SIG-M5 treated with dmso at 0.1 percent for 504 hours (cell line): ENCODE measurements at regions not wholly inside any gene's neighbourhood (a gene's known extent, or its start where the extent isn't known, plus 50 kb on each side); places are given as distances from the start of the nearest gene placed in this dataset.
"Not testable (repeated sequence)": the region's sequence is repeated elsewhere in the genome, so short reads cannot be mapped to it uniquely, and the experiment has no call there.

Experiments used
- DNase-seq: peaks from one replicate; lab custom pipeline; 2025; ENCODE audit not compliant: unreplicated experiment; lab: John Stamatoyannopoulos, UW

- DNase-seq, result no peak
These were observed 571.2 kb upstream of the VRK2 start for GRCh38 chr2:57475391-57475790.

DNA sequence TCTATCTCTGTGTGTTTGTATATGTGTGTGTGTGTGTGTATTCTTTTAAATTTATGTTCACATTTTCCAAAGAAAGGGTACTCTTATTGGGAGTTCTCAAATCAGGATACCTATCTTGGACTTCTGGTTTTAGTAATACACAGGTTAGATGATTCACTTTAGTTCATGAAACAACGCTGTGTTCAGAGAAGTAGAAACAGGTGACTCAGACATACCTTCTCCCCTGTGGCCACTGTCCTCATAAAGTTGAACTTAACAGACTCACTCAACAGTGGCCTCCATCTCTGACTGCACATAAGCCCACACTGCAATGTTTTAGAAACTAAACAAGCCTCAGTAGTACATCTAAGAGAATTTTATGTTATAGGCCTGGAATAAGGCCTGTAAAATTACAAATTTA lies 566.6 kb upstream of the VRK2 start:
- DNase-seq, result no peak

DNA sequence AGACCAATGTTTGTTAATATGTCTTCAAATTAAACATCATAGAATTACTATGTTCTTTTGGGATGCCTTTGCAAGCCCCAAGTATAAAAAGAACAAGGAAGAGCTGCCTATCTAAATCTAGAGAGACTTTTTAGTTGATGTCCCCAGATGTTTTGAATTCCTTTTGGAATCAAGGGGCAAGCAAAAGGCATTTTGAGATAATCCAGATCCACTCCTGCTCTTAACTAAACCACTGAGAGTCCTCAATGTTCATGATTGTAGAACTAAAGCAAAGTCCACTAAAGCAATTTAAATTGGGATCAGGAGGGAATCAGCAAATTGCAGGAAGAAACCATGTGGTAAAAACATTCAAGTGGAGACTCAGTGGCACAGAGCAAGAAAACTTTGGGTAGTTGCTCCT lies 558.5 kb upstream of the VRK2 start:
- DNase-seq, result no peak

- peak; percentile 16 for DNase-seq
These were observed 555.9 kb upstream of the VRK2 start for GRCh38 chr2:57490741-57491140.

DNA sequence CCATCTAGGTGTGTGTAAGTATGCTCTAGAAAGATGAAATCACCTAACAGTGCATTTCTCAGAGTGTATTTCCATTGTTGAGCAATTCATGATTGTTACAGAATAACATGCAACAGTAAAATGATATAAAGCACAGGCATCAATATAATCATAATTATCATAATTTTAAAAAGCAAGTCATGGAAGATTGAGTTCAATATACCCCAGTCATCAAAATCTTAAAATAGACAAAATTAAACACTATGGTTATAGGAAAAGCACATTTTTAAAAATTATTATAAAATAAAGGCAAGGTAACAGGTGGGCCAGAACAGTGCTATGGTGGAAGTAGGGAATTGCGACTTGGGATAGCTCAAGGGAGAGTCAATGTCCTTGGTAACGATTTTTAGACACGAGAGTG lies 555.4 kb upstream of the VRK2 start:
- no peak for DNase-seq

GRCh38 chr2:57493966-57494365 lies 552.6 kb upstream of the VRK2 start:
- not testable (repeated sequence) for DNase-seq

DNA sequence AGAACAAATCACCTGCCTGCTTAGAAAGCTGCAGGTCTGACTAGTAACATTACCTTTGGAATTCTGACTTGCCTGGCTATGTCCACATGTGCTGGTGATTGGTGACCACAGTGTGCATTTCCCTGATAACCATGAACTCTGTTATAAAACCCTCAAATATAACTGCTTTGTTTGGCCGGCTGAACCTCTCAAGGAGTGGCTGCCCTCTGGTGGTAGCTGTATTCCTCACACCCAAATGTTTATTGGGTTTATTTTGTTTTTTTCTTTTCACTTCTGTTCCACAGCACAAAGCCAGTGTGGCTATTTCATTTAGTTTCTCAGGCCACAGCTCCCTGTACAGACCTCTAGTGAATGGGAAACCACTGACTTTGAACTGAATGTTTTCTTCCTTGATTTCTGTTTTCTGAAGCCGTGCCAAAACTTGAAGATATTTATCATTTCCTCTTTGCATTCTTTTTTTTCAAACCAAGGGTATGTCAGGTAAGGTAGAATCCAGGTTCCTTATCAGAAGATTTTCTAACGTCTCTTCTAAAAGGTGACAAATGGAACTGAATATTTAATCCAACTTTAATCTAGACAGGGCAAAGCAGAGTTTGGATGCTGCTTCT lies 549.0 kb upstream of the VRK2 start:
- DNase-seq, result peak; percentile 69

- DNase-seq, result no peak
These were observed 541.8 kb upstream of the VRK2 start for GRCh38 chr2:57504787-57505186.

DNA sequence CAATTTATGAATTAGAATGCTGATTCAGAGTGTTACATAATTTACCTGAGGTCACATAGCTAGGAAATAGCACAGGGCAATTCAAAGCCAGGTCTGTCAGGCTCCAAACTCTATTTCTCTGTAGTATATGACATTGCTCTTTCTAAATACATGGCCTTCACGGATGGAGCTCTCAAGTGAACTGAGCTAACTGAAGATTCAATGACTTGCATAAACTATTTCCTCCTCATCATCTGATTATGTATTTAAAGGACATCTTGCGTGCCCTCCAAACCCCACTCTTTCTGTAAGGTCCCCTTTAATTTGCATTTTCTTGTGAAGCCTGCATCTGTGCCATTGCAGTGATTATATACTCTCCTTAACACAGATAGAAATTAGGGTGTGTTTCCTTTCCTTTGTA lies 537.4 kb upstream of the VRK2 start:
- DNase-seq, result no peak

GRCh38 chr2:57510704-57511103 lies 535.9 kb upstream of the VRK2 start:
- DNase-seq, result no peak

DNA sequence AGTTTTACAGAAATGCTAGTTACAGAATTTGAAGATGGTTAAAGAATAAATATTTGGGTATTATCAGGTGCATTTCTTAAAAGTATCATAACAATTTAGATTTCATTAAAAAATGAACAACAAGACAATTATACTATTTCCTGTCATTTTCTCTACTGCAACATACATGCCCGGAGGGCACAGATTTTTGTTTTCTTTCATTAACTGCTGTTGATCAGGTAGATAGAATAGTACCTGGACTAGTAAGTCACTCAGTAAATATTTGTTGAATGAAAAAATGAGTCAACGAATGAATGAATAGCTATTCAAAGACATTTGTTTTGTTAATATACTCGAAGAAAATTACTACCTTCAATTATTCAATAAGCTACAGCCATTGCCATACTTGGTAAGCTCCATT lies 531.2 kb upstream of the VRK2 start:
- DNase-seq, result no peak

- peak; percentile 72 for DNase-seq
These were observed 529.8 kb upstream of the VRK2 start for GRCh38 chr2:57516698-57517340.

DNA sequence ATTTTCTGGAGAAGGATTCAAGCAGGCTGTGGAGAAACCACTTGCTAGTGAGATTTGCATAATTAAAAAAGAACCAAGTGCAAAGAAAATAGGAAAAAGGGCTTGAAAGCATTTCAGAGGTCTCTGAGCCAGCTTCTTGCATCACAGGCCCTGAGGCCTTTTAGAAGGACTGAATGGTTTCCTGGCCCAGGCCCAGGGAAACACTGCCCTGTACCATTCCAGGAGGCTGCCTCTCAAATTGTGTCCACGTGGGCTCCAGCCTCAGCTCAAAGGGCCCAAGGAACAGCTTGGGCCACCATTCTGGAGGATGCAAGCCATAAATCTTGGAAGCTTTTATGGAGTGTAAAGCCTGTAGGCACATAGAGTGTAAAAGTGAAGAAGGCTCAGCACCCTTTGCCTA lies 523.3 kb upstream of the VRK2 start:
- no peak for DNase-seq

GRCh38 chr2:57527685-57528084 lies 518.9 kb upstream of the VRK2 start:
- no peak for DNase-seq

GRCh38 chr2:57528499-57528898 lies 518.1 kb upstream of the VRK2 start:
- DNase-seq, result no peak

GRCh38 chr2:57534358-57534757 lies 512.2 kb upstream of the VRK2 start:
- no peak for DNase-seq

- DNase-seq, result no peak
These were observed 509.9 kb upstream of the VRK2 start for GRCh38 chr2:57536535-57537231.

DNA sequence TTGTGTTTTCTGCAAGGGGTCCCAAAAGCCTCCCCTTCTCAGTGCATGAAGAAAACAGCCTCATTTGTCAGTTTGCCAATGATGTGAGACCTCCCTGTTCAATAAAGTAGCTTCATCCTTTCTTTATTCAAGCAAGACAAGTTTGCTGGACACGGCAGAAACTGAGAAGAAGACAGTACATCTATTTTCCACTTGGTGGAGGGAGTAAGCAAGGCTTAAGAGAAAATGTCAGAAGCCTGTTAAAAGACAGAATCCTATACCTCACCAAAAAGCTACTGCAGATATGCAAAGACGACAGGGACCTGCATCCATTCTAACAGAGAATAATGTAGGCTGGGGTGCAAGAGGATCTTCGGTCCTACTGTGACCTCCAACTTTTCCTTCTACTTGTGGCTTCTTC lies 506.8 kb upstream of the VRK2 start:
- DNase-seq, result no peak

- DNase-seq, result no peak
These were observed 504.5 kb upstream of the VRK2 start for GRCh38 chr2:57542081-57542480.

DNA sequence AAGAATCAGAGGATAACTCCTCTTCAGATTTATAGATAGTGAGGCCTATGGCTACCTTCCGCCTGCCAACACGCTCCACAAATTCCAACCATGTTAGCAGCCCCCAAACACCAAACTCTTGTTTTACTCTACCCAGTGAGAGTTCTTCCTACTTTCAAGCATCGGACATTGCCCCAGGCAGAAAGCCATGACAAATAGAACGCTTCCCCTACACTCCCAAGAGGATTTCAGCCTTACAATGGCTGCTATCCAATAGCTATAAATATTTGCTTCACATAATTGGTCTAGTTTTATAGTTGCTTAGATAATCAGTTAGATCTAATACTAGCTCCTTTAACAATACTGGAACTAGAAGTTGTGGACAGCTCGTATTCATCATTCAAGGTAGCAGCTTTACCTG lies 503.4 kb upstream of the VRK2 start:
- no peak for DNase-seq

- DNase-seq, result no peak
These were observed 502.0 kb upstream of the VRK2 start for GRCh38 chr2:57544624-57545023.

- DNase-seq, result no peak
These were observed 500.1 kb upstream of the VRK2 start for GRCh38 chr2:57546478-57546877.
